Adrenal gland (tissue), 5 donors: ENCODE measurements at regions not wholly inside any gene's neighbourhood (a gene's known extent, or its start where the extent isn't known, plus 50 kb on each side); places are given as distances from the start of the nearest gene placed in this dataset.

Source experiments
- CTCF ChIP-seq, 6 experiments: fragments of 450-650 bp in 4 of 6; fragments of 200-600 bp in 2 of 6; sonication (generic) in 1 of 6; IDR thresholded peaks; 1 replicate in 5 of 6; 2 replicates in 1 of 6; pipeline versions ENCODE4 v1.5.1 to v1.8.0; 2016 to 2021; ENCODE audit warnings: antibody characterized with exemption in 6 of 6, mild to moderate bottlenecking in 2 of 6, moderate library complexity in 1 of 6
- POLR2A ChIP-seq, 2 donors: fragments of 450-650 bp; IDR thresholded peaks; one replicate each; pipeline ENCODE4 v1.6.1; 2017; ENCODE audit warnings: antibody characterized with exemption in 2 of 2, mild to moderate bottlenecking in 2 of 2, moderate library complexity in 1 of 2
- donor health status: DM: no; HTN: no; CAD: no.

GRCh38 chr6:126145351-126145750, 159.0 kb downstream of the TRMT11 start:
- TF ChIP-seq POLR2A (IDR thresholded peaks at IDR 0.05): no peak
- no peak for TF ChIP-seq CTCF (IDR thresholded peaks at IDR 0.05)
